Islet of Langerhans (tissue), 1 donor: ENCODE measurements at regions not wholly inside any gene's neighbourhood (a gene's known extent, or its start where the extent isn't known, plus 50 kb on each side); places are given as distances from the start of the nearest gene placed in this dataset.

Experiments
- FAIRE-seq: peaks from one replicate; lab custom pipeline; 2011; peaks lifted over from hg19 to GRCh38; lab: Jason Lieb, UNC

- FAIRE-seq = no peak
Measured at GRCh38 chr12:84376320-84376719, 536.3 kb downstream of the SLC6A15 start.

DNA sequence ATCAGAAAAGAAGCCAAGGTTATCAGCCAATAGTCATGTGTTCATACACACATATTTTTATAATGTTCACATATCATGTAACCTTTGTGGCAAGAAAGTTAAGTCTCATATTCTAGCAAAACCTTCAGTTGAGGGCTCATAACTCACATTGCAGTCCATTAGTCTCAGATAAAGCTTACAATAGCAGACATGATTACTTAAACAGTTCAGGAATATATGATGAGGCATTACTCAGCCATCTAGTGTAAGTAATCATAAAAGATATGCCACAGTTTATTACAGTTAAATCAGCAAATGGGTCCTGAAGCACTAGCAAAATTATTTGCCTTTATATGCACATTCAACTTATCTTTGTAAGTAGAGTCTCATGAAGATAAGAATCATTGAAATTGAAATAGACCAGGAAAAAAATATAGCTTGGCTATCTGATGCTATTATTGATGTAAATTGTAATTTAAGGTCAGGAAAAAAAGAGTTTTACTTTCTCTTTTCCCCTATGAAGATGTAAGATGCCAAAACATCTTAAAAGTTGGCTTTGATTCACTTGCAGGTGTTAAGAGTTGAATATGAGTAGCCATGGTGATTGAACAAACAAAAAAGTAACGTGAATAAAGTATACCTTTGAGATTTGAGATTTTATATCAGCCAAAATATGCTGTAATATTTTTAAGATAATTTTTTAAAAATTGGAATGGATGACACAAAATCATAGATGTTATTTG, 537.0 kb downstream of the SLC6A15 start:
- FAIRE-seq = no peak

DNA sequence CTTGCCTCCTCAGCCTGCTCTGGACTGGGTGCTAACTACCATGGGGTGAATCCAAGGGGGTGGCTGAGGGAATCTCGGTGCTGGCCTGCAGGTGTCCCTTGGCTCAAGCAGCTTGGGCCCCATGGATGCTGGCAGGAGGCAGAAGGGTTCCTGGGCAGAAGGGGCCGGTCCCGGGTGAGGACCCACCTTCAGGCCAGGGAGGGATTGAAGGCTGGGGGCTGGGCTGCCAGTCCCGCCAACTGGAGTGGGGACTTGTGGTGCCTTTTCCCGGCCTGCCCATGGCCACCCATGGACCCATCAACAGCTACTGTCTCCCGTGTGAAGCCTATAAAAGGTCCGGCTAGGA, 550.1 kb downstream of the SLC6A15 start:
- FAIRE-seq = no peak

GRCh38 chr12:84361651-84362551, 550.7 kb downstream of the SLC6A15 start:
- no peak for FAIRE-seq

- no peak for FAIRE-seq
Measured at GRCh38 chr12:84357314-84357713, 555.3 kb downstream of the SLC6A15 start.

DNA sequence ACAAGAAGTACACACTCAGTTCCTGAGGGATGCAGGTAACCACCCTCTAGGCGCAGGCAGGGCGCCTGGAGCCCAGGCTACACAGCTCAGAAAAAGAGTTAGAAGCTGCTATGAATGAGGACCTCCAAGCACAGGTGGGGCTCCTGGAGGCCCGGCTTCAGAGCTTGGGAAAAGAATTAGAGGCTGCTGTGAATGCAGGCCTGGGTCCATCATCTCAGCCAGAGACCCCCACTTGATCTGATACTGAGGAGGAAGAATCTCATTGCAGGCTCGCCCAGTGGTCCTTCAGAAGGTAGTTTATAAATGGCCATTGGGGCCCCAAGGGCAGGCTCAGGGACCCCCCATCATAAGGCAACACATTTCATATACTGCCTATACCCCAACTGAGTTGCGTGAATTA, 556.4 kb downstream of the SLC6A15 start:
- FAIRE-seq = no peak

DNA sequence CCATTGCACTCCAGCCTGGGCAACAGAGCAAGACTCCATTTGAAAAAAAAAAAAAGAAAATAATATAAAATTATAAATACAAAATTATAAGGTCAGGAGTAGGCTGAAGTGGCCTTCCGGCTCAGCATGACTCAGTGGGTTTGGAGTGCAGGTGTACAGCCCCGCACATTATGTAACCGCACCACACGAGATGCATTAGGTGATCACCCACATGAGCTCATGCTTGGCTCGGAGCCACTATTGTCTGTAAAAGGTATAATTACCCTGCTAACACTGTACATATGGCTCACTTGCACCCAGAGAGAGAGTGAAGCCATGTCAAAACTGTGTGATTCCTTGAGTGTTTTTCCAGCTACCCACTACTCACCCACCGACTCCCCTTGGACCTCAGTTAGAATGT, 557.0 kb downstream of the SLC6A15 start:
- FAIRE-seq = no peak

GRCh38 chr12:84348582-84348981, 564.0 kb downstream of the SLC6A15 start:
- FAIRE-seq = no peak

GRCh38 chr12:84341467-84342193, 571.0 kb downstream of the SLC6A15 start:
- FAIRE-seq = no peak

DNA sequence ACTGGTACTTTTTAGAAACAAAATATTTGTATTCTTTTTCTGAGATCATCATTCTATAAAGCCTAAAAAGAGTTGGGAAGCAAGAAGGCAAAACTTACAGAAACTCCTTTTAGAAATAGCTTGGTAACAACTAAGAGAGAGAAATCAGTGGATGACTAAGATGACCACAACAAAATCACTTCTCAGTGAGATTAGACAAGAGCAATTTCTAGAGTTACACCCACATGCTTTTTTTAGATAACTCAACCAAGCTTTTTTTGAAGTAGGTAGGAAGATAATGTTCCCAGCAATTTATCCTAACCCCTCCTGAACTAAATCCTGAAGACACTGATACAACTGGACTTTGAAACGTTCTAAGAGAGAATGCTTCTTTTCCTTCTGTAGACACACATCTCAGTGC, 576.4 kb downstream of the SLC6A15 start:
- FAIRE-seq = no peak

- no peak for FAIRE-seq
Measured at GRCh38 chr12:84329938-84330337, 582.7 kb downstream of the SLC6A15 start.

GRCh38 chr12:84315926-84316325, 596.7 kb downstream of the SLC6A15 start:
- FAIRE-seq = no peak

- FAIRE-seq = no peak
Measured at GRCh38 chr12:84313323-84313675, 599.3 kb downstream of the SLC6A15 start.

GRCh38 chr12:84308211-84308610, 604.4 kb downstream of the SLC6A15 start:
- no peak for FAIRE-seq

DNA sequence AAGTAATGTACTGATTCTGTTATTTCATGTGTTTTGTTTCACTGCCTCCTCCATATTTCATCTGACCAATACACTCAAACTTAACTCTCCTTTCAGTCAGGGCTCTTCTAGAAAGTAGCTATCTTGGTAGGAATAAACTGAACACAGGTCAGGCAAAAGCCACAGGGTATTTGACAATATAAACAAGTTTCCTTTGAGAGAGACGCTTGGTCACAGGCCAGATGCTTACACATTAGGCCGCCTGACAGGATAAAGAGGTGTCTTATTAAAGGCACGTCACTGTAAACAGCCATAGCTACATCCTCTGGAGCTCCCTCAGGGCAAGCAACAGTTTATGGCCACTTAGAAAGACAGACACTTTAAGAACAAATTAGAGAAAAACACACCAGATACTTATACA, 607.5 kb downstream of the SLC6A15 start:
- no peak for FAIRE-seq

GRCh38 chr12:84294246-84294645, 618.4 kb downstream of the SLC6A15 start:
- FAIRE-seq = no peak

DNA sequence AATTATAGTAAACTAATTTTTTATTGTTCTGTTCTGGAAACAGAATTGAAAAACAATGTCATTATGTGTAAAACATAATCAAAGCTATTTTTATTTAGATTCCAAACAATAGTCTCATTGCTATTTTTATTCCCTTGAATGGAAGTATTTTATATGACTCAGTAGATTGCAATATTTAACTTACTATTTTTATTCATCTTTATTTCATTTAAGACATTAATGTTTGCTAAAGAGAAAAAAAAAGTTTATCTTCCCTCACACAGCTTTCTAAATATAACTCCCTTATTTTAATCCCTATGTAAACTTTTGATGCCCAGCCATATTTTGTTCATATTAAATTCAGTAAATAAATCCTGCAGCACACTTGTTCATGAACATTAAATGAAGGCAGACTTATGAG, 622.4 kb downstream of the SLC6A15 start:
- FAIRE-seq = peak; percentile 13

DNA sequence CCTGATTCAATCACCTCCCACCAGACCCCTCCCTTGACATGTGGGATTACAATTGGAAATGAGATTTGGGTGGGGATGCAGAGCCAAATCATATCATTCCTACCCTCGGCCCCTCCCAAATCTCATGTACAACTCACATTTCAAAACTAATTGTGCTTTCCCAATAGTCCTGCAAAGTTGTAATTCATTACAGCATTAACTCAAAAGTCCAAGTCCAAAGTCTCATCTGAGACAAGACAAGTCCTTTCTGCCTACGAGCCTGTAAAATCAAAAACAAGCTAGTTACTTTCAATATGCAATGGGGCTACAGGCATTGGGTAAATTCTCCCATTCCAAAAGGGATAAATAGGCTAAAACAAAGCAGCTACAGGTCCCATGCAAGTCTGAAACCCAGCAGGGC, 634.6 kb downstream of the SLC6A15 start:
- no peak for FAIRE-seq

DNA sequence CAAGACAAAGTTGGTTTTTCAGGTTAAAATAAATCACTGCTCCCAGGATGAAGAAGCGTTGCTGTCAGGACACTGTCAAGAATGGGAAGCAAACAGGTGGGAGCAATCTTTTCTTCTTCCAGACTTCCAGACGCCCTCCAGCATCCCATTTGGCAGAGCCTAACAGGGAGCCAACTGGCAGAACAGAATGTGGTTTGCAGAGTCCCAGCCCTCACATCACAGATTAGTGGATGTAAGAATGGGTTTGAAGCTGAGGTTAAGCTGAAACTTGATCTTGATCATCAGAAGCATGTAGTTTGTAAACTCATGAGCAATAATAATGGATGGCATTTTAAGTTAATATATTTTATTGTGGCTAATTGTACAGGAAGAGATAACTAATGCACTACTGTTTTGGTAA, 636.4 kb downstream of the SLC6A15 start:
- no peak for FAIRE-seq

DNA sequence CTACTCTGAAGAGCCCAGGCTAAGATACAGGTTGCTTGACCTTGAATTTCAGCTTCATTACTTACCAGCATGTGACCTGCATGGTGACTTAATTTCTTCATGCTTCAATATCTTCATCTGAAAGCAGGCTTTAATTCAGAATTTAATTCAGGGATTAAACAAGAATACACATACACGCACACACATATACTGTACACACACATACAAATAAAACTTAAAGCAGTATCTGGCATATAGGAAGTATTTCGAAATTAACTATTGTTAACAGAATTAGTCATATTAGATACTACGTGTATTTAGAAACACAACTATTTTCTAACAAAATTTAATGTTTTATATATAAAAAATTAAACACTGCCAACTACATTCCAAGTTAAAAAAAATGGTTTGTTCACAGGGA, 640.3 kb downstream of the SLC6A15 start:
- FAIRE-seq = no peak

GRCh38 chr12:84270470-84271140, 642.0 kb downstream of the SLC6A15 start:
- no peak for FAIRE-seq

DNA sequence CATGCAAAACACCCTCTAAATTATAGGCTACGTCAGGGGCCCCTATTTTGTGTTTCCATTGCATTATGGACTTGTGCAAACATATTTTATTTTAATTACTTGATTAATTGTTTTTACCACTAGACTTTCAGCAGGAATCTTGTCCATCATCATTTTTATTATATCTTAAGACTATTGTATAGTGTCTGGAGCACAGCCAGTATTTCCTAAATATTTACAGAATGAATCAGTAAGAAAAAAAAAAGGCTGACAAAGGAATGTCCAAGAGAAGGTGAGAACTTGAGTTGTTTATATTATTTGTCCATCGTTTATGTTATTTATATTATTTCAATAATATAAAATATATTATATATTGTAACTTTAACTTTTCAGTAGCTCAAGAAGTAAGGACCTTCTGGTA, 664.7 kb downstream of the SLC6A15 start:
- FAIRE-seq = no peak

- FAIRE-seq = no peak
Measured at GRCh38 chr12:84243686-84244085, 668.9 kb downstream of the SLC6A15 start.
